ENCODE measurements at regions not wholly inside any gene's neighbourhood (a gene's known extent, or its start where the extent isn't known, plus 50 kb on each side); places are given as distances from the start of the nearest gene placed in this dataset.

DNA sequence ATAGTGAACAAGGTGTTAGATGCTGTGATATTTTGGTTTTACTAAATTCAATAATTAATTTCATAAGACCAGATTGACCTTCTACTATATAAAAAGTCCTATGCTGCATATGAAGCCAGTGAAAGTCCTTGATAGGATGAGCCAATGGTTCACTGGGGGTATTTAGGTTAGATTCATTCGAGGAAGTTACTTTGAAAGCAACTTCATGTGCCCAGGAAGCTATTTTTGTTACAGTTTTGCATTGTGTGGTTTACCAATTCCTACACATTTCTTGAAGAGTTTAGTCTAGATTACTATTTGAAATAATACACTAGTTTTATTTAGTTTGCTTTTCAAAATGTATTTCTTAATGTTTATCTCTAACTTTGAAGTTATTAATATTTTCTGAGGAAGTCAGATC, 58.5 kb upstream of the RMST start:
- no peak for DNase-seq (ENCODE audit: extremely low read depth, insufficient read length)
- TF ChIP-seq, protein P1, sequence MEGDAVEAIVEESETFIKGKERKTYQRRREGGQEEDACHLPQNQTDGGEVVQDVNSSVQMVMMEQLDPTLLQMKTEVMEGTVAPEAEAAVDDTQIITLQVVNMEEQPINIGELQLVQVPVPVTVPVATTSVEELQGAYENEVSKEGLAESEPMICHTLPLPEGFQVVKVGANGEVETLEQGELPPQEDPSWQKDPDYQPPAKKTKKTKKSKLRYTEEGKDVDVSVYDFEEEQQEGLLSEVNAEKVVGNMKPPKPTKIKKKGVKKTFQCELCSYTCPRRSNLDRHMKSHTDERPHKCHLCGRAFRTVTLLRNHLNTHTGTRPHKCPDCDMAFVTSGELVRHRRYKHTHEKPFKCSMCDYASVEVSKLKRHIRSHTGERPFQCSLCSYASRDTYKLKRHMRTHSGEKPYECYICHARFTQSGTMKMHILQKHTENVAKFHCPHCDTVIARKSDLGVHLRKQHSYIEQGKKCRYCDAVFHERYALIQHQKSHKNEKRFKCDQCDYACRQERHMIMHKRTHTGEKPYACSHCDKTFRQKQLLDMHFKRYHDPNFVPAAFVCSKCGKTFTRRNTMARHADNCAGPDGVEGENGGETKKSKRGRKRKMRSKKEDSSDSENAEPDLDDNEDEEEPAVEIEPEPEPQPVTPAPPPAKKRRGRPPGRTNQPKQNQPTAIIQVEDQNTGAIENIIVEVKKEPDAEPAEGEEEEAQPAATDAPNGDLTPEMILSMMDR (IDR thresholded peaks at IDR 0.05; ENCODE audit: insufficient read depth, low read length, poor library complexity, severe bottlenecking) = no peak
- Histone ChIP-seq H3K4me3 (replicated peaks; ENCODE audit: low read depth, low read length) (no peak overlapping the region), H3K36me3 (ENCODE audit: control insufficient read depth, insufficient read depth, low read length) (no peaks in the 10 kb centered on the region), H3K27me3 (replicated peaks; ENCODE audit: control insufficient read depth, insufficient read depth, low read length) (no peaks in the 10 kb centered on the region)

DNA sequence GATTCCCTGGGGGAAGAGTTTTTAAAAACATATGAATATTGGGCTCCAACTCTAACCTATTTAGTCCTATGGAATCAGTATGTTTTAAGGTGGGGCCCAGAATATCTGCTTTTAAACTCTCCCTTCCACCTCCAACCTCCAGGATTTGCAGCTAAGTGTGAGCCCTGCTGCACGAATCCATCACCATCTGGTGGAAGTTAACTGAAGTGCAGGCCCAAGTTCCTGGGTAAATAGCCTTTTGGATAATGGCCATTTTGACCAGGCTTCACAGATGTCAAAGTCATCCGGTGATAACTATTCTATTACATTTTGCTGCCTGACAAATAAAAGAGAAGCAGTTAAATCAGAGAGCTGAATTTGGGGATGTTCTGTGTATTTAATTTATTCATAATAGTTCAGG, 58.1 kb upstream of the RMST start:
- no peaks in the 10 kb centered on the region for H3K36me3 ChIP-seq (ENCODE audit: control insufficient read depth, insufficient read depth, low read length)
- H3K4me3 ChIP-seq (replicated peaks; ENCODE audit: low read depth, low read length) = no peak overlapping the region
- TF ChIP-seq, protein P1 (IDR thresholded peaks at IDR 0.05; ENCODE audit: insufficient read depth, low read length, poor library complexity, severe bottlenecking) = peak; percentile 77
- H3K27me3 ChIP-seq (replicated peaks; ENCODE audit: control insufficient read depth, insufficient read depth, low read length) = no peaks in the 10 kb centered on the region
- DNase-seq (ENCODE audit: extremely low read depth, insufficient read length) = peak; percentile 19

DNA sequence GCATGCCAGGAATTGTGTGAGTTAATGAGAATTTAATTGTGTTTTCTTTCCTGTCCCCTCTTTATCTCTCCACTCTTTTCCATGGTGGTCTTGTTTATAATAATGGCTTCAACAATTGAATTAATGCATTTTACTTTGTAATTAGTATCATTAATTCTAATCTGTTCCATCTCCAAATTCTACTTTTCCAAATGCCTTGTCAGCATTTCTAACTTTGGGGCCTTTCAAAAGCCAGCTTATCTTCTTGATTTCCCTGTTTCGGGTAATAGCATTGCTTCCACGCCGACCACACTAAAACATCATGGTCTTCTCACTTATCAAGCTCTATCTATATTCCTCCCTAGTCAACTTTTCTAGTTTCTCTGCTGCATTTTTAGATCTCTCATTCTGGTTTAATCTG, 54.2 kb upstream of the RMST start:
- TF ChIP-seq, protein P1 (IDR thresholded peaks at IDR 0.05; ENCODE audit: insufficient read depth, low read length, poor library complexity, severe bottlenecking) = no peak
- H3K36me3 ChIP-seq (ENCODE audit: control insufficient read depth, insufficient read depth, low read length) = no peaks in the 10 kb centered on the region

DNA sequence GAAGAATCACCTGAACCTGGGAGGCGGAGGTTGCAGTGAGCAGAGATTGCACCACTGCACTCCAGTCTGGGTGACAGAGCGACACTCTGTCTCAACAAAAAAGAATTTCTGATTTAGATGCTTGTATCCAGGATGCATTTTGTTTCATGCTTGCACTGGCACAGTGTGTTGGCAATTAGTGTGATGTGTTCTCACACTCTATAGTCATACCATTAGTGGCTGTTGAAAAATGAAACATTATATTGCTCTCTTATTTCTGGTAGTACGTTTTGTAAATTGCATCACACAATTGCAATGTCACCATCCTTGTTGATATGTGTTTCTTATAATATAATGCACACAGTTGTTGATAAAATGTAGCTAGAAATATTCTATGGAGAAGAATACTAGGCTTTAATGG, 51.3 kb upstream of the RMST start:
- H3K36me3 ChIP-seq (ENCODE audit: control insufficient read depth, insufficient read depth, low read length) = no peaks in the 10 kb centered on the region
- H3K27me3 ChIP-seq (replicated peaks; ENCODE audit: control insufficient read depth, insufficient read depth, low read length) = no peaks in the 10 kb centered on the region
- H3K4me3 ChIP-seq (replicated peaks; ENCODE audit: low read depth, low read length) = no peak overlapping the region
- TF ChIP-seq, protein P1 (IDR thresholded peaks at IDR 0.05; ENCODE audit: insufficient read depth, low read length, poor library complexity, severe bottlenecking) = no peak
- no peak for DNase-seq (ENCODE audit: extremely low read depth, insufficient read length)

More for the DNA sequence above, 54.2 kb upstream of the RMST start:
- Histone ChIP-seq H3K4me3 (replicated peaks; ENCODE audit: low read depth, low read length) (no peak overlapping the region), H3K27me3 (replicated peaks; ENCODE audit: control insufficient read depth, insufficient read depth, low read length) (no peaks in the 10 kb centered on the region)
- no peak for DNase-seq (ENCODE audit: extremely low read depth, insufficient read length)

Measured in GM06990 (cell line).